Rectal smooth muscle tissue (tissue), 1 donor: ENCODE measurements at regions not wholly inside any gene's neighbourhood (a gene's known extent, or its start where the extent isn't known, plus 50 kb on each side); places are given as distances from the start of the nearest gene placed in this dataset.

ENCODE experiments used
- H3K27ac ChIP-seq: one replicate; pipeline ENCODE4 v1.7.0; 2013; ENCODE audit warnings: low read depth, low read length, inconsistent platforms
- H3K27me3 ChIP-seq: one replicate; pipeline ENCODE4 v1.7.0; 2013; ENCODE audit warnings: low read length; ENCODE audit not compliant: control insufficient read depth, insufficient read depth
- H3K36me3 ChIP-seq: one replicate; pipeline ENCODE4 v1.7.0; 2013; ENCODE audit warnings: low read length; ENCODE audit not compliant: control insufficient read depth, insufficient read depth
- H3K4me1 ChIP-seq: one replicate; pipeline ENCODE4 v1.7.0; 2013; ENCODE audit warnings: low read length; ENCODE audit not compliant: control insufficient read depth, insufficient read depth
- H3K4me3 ChIP-seq: one replicate; pipeline ENCODE4 v1.7.0; 2013; ENCODE audit warnings: low read length
- H3K9ac ChIP-seq: one replicate; pipeline ENCODE4 v1.7.0; 2013; ENCODE audit warnings: low read length

- Histone ChIP-seq H3K4me1 (no peaks in the 10 kb centered on the region), H3K36me3 (no peaks in the 10 kb centered on the region), H3K27ac (no peak overlapping the region), H3K4me3 (no peak overlapping the region), H3K9ac (no peak overlapping the region), H3K27me3 (no peaks in the 10 kb centered on the region)
Measured at GRCh38 chr7:52670608-52671225, 364.7 kb upstream of the POM121L12 start.

DNA sequence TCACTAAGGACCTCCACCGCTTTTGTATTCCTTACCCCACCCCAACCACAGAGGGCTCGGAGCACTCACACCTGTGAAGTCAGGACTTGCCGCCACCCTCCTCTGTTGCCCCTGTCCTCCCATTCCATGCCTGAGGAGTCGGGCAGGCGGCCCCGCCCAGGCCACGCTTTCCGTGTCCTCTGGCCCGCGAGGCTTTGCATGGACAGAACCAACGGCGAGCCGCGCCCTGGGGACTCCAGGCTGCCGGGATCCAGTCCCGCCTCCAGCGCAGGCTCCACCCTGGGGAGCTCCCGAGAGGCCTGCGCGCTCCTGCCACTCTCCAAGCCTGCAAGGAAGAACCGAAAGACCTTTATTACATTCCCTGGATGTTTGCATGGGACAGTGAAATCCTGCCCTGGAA lies 366.4 kb upstream of the POM121L12 start:
- H3K36me3 ChIP-seq: no peaks in the 10 kb centered on the region
- H3K4me1 ChIP-seq: no peaks in the 10 kb centered on the region
- no peaks in the 10 kb centered on the region for H3K27me3 ChIP-seq
- no peak overlapping the region for H3K27ac ChIP-seq
- H3K9ac ChIP-seq: no peak overlapping the region
- no peak overlapping the region for H3K4me3 ChIP-seq

GRCh38 chr7:52668435-52668834 lies 367.0 kb upstream of the POM121L12 start:
- Histone ChIP-seq H3K4me3 (no peak overlapping the region), H3K36me3 (no peaks in the 10 kb centered on the region), H3K9ac (no peak overlapping the region), H3K27me3 (no peaks in the 10 kb centered on the region), H3K4me1 (no peaks in the 10 kb centered on the region), H3K27ac (no peak overlapping the region)

- H3K36me3 ChIP-seq: no peaks in the 10 kb centered on the region
- no peak overlapping the region for H3K27ac ChIP-seq
- H3K4me1 ChIP-seq: no peaks in the 10 kb centered on the region
- no peak overlapping the region for H3K9ac ChIP-seq
- no peaks in the 10 kb centered on the region for H3K27me3 ChIP-seq
- H3K4me3 ChIP-seq: no peak overlapping the region
Measured at GRCh38 chr7:52659178-52659577, 376.3 kb upstream of the POM121L12 start.

DNA sequence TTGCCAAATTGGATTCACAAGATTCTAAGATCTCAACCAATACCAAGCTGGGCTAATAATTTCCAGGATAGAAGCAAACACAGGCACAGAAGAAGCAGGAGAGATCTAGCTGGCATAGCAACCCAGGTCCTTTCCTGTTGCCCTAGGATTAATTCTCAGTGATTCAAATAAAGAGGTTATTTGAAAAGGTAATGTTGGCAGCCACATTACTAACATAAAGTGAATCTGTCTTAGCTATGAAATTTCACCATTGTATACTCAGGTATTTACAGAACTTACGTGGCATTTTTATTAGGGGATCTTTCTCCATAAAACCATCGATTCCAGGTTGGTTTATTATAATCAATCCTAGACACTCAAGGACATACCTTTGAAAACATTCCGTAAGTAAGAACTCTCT lies 379.3 kb upstream of the POM121L12 start:
- no peaks in the 10 kb centered on the region for H3K36me3 ChIP-seq
- H3K27me3 ChIP-seq: no peaks in the 10 kb centered on the region
- H3K9ac ChIP-seq: no peak overlapping the region
- no peaks in the 10 kb centered on the region for H3K4me1 ChIP-seq
- no peak overlapping the region for H3K27ac ChIP-seq
- H3K4me3 ChIP-seq: no peak overlapping the region

DNA sequence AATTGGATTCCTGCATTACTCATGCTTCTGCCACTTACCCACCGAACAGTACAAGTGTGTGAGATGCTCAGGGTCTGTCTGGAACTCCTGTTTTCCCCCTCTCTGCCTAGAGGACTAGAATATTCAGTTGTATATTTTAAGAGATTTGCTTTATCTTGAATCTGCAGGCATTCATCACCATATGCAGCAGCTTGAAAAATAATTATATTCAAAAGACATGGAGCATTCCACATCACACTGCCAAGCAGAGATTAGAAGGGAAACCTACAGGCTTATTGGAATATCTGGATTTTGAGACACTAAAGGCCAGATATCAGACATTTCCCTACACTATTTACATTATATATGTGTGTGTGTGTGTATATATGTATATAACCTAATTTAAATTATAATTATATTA lies 382.8 kb upstream of the POM121L12 start:
- no peaks in the 10 kb centered on the region for H3K36me3 ChIP-seq
- H3K27ac ChIP-seq: no peak overlapping the region
- H3K4me1 ChIP-seq: no peaks in the 10 kb centered on the region
- no peak overlapping the region for H3K4me3 ChIP-seq
- no peak overlapping the region for H3K9ac ChIP-seq
- no peaks in the 10 kb centered on the region for H3K27me3 ChIP-seq

GRCh38 chr7:52648872-52649271 lies 386.6 kb upstream of the POM121L12 start:
- Histone ChIP-seq H3K4me1 (no peaks in the 10 kb centered on the region), H3K4me3 (no peak overlapping the region), H3K27me3 (no peaks in the 10 kb centered on the region), H3K27ac (no peak overlapping the region), H3K36me3 (no peaks in the 10 kb centered on the region), H3K9ac (no peak overlapping the region)

DNA sequence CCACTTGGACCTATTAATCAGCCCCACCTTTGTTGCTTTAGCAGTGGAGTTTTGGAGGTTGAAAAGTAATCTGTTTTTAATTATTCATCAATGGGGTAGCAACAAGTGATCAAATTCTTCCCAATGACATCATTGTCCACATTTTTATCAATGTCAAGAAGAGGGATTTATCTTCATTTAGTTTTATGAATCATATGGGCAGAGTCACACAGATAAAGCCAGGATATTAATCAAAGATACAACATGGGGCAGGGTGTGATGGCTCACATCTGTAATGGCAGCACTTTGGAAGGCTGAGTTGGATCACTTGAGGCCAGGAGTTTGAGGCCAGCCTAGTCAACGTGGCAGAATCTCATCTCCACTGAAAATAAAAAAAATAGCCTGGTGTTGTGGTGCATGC lies 388.4 kb upstream of the POM121L12 start:
- Histone ChIP-seq H3K4me3 (no peak overlapping the region), H3K9ac (no peak overlapping the region), H3K27me3 (no peaks in the 10 kb centered on the region), H3K4me1 (no peaks in the 10 kb centered on the region), H3K27ac (no peak overlapping the region), H3K36me3 (no peaks in the 10 kb centered on the region)

DNA sequence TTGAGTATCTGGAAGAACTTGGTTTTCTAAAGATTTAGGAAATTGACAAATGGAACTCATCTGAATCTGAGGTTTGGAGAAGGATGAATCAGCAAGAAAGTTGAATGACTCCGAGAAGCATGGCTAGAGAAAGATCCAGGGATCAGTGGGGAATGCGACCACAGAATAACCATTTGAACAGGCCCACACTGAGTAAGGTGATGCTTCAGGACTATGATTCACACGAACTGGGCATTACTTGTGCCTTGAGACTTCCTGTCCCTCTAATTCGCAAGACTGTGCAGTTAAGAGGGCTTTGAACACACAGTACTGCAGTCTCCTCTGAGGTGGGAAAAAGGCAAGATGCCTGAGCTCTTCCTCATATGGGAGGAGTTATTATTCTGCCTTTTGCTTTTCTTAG lies 395.5 kb upstream of the POM121L12 start:
- Histone ChIP-seq H3K9ac (no peak overlapping the region), H3K4me3 (no peak overlapping the region), H3K36me3 (no peaks in the 10 kb centered on the region), H3K27me3 (no peaks in the 10 kb centered on the region), H3K27ac (no peak overlapping the region), H3K4me1 (no peaks in the 10 kb centered on the region)

DNA sequence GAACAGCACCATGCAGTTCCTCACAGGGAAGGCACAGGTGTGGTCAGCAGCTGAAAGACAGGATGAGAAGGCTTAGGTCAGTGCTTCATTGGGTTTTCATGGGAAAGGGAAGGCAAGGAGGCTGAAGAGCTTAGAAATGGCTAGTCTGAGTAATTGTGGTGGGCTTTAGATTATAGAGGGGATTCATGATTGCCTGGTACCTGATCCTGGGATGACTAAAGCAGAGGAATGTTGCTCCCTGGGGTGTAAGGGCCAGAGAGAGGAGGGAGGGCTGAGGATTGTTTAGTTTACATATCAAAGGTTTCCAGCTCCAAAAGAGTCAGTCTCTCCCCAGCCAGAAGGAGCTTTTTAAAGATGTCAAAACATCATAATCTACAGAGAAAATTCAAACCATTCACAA lies 396.3 kb upstream of the POM121L12 start:
- Histone ChIP-seq H3K4me3 (no peak overlapping the region), H3K27me3 (no peaks in the 10 kb centered on the region), H3K27ac (no peak overlapping the region), H3K36me3 (no peaks in the 10 kb centered on the region), H3K4me1 (no peaks in the 10 kb centered on the region), H3K9ac (no peak overlapping the region)

GRCh38 chr7:52635021-52635420 lies 400.4 kb upstream of the POM121L12 start:
- no peak overlapping the region for H3K4me3 ChIP-seq
- no peaks in the 10 kb centered on the region for H3K36me3 ChIP-seq
- no peaks in the 10 kb centered on the region for H3K27me3 ChIP-seq
- H3K27ac ChIP-seq: no peak overlapping the region
- no peaks in the 10 kb centered on the region for H3K4me1 ChIP-seq
- H3K9ac ChIP-seq: no peak overlapping the region

- Histone ChIP-seq H3K36me3 (no peaks in the 10 kb centered on the region), H3K4me3 (no peak overlapping the region), H3K27me3 (no peaks in the 10 kb centered on the region), H3K4me1 (no peaks in the 10 kb centered on the region), H3K9ac (no peak overlapping the region), H3K27ac (no peak overlapping the region)
Measured at GRCh38 chr7:52620849-52621248, 414.6 kb upstream of the POM121L12 start.

- no peak overlapping the region for H3K4me3 ChIP-seq
- no peak overlapping the region for H3K9ac ChIP-seq
- H3K27me3 ChIP-seq: no peaks in the 10 kb centered on the region
- H3K27ac ChIP-seq: no peak overlapping the region
- H3K4me1 ChIP-seq: no peaks in the 10 kb centered on the region
- no peaks in the 10 kb centered on the region for H3K36me3 ChIP-seq
Measured at GRCh38 chr7:52616552-52616951, 418.9 kb upstream of the POM121L12 start.
